NB4 (cell line): ENCODE measurements at regions not wholly inside any gene's neighbourhood (a gene's known extent, or its start where the extent isn't known, plus 50 kb on each side); places are given as distances from the start of the nearest gene placed in this dataset.

ENCODE experiments used
- DNase-seq: peaks from one replicate; pipeline ENCODE4 v3.0.0; 2010; ENCODE audit warnings: low read depth
- H3K4me3 ChIP-seq: one replicate; pipeline ENCODE4 v1.5.1; 2011; ENCODE audit warnings: mild to moderate bottlenecking, low read depth, low read length, moderate library complexity
- MYC ChIP-seq: IDR thresholded peaks from 2 replicates; pipeline ENCODE4 v1.6.1; 2011; ENCODE audit warnings: low read depth, low read length
- POLR2A ChIP-seq: IDR thresholded peaks from 2 replicates; pipeline ENCODE4 v1.6.1; 2011; ENCODE audit warnings: mild to moderate bottlenecking; ENCODE audit not compliant: insufficient read length; ENCODE audit errors: extremely low read depth
- TF ChIP-seq, protein P1 (sequence below): IDR thresholded peaks from one replicate; pipeline ENCODE4 v1.5.1; 2012; ENCODE audit warnings: low read depth, low read length
- TF ChIP-seq, protein P2 (sequence below): IDR thresholded peaks from 2 replicates; pipeline ENCODE4 v1.6.1; 2011; ENCODE audit warnings: low read depth, low read length

DNA sequence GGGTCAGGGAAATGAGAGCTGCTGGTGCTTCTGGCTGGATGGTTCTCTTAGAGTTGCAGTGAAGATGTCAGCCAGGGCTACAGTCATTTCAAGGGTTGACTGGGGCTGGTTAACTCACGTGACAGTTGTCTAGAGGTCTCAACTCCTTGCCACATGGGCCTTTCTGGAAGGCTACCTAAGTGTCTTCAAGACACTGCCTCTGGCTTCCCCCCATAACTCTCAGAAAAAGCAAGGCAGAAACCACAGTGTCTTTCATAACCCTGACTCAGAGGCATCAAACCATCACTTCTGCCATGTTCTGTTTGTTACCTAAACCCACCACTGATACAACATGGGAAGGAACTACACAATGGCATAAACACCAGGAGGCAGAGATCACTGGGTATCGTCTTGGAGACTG is 828.9 kb downstream of the EPHA4 start:
- DNase-seq = peak; percentile 2
- TF ChIP-seq, protein P1, sequence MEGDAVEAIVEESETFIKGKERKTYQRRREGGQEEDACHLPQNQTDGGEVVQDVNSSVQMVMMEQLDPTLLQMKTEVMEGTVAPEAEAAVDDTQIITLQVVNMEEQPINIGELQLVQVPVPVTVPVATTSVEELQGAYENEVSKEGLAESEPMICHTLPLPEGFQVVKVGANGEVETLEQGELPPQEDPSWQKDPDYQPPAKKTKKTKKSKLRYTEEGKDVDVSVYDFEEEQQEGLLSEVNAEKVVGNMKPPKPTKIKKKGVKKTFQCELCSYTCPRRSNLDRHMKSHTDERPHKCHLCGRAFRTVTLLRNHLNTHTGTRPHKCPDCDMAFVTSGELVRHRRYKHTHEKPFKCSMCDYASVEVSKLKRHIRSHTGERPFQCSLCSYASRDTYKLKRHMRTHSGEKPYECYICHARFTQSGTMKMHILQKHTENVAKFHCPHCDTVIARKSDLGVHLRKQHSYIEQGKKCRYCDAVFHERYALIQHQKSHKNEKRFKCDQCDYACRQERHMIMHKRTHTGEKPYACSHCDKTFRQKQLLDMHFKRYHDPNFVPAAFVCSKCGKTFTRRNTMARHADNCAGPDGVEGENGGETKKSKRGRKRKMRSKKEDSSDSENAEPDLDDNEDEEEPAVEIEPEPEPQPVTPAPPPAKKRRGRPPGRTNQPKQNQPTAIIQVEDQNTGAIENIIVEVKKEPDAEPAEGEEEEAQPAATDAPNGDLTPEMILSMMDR = no peak
- TF ChIP-seq POLR2A (no peak), MYC (no peak)
- TF ChIP-seq, protein P2, sequence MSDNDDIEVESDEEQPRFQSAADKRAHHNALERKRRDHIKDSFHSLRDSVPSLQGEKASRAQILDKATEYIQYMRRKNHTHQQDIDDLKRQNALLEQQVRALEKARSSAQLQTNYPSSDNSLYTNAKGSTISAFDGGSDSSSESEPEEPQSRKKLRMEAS = no peak
- H3K4me3 ChIP-seq = no peak overlapping the region

- TF ChIP-seq, protein P1 = no peak
- no peak for TF ChIP-seq POLR2A
- TF ChIP-seq, protein P2 = no peak
- TF ChIP-seq MYC = no peak
- DNase-seq = no peak
These were observed 827.2 kb downstream of the EPHA4 start for GRCh38 chr2:220744861-220745260.

GRCh38 chr2:220745682-220746081 is 826.4 kb downstream of the EPHA4 start:
- no peak overlapping the region for H3K4me3 ChIP-seq
- DNase-seq = no peak
- TF ChIP-seq, protein P1 = no peak
- TF ChIP-seq POLR2A (no peak), MYC (no peak)
- TF ChIP-seq, protein P2 = no peak

More at GRCh38 chr2:220744861-220745260, 827.2 kb downstream of the EPHA4 start:
- no peak overlapping the region for H3K4me3 ChIP-seq

DNA sequence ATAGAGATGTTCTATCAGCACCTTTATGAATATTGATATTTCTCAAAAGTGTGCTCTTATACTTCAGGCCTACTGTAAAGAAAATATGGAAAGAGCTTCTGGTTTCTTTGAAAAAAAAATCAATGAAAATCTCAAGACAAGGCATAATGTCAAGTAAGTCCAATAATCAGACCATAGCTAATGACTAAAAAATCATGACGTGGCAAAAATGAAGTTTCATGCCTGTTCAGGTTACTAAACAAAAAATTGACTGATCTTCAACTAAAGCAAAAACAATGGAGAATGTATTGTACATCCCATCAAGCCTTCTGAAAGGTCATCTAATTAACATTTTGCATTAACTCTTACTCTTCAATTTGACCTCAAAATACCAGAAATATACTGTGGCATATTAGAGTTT is 824.4 kb downstream of the EPHA4 start:
- no peak for DNase-seq
- no peak overlapping the region for H3K4me3 ChIP-seq
- TF ChIP-seq POLR2A (no peak), MYC (no peak)
- TF ChIP-seq, protein P2 = no peak
- TF ChIP-seq, protein P1 = no peak

GRCh38 chr2:220748875-220749479 is 823.1 kb downstream of the EPHA4 start:
- DNase-seq = no peak
- no peak overlapping the region for H3K4me3 ChIP-seq
- TF ChIP-seq POLR2A (no peak), MYC (no peak)
- TF ChIP-seq, protein P2 = no peak
- TF ChIP-seq, protein P1 = no peak

DNA sequence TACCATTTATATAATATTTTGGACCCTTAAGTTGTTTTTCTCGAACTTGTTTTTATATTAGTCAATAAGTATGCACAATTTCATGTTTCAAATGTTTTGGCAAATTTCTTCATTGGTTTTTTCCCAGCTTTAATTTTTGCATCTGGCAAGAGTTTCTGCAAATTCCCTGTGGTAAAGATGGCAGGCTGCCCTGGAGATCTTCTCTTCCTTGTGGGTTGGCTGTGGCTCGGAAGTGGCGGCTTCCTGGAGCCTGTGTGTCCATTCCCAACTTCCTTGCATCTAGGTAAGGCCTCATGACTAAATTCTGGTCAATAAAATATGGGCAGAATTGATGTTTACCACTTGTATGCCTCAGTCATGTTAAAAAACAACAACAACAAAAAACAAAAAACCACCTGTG is 818.6 kb downstream of the EPHA4 start:
- no peak for DNase-seq
- TF ChIP-seq POLR2A (no peak), MYC (no peak)
- TF ChIP-seq, protein P1 = no peak
- TF ChIP-seq, protein P2 = no peak
- no peak overlapping the region for H3K4me3 ChIP-seq
